ENCODE measurements at regions not wholly inside any gene's neighbourhood (a gene's known extent, or its start where the extent isn't known, plus 50 kb on each side); places are given as distances from the start of the nearest gene placed in this dataset.

- TF ChIP-seq REST (IDR thresholded peaks at IDR 0.05; ENCODE audit: low read depth, low read length) = no peak
- no peak for TF ChIP-seq NR2F1 (conservative IDR thresholded peaks at IDR 0.05)
- TF ChIP-seq SMARCA5 (IDR thresholded peaks at IDR 0.05) = no peak
- no peak for TF ChIP-seq CBFB (IDR thresholded peaks at IDR 0.05; ENCODE audit: low read depth)
Measured at GRCh38 chr6:150744522-150745260, 120.8 kb upstream of the MTHFD1L start.

Data from GM12878 (cell line).